ENCODE measurements at regions not wholly inside any gene's neighbourhood (a gene's known extent, or its start where the extent isn't known, plus 50 kb on each side); places are given as distances from the start of the nearest gene placed in this dataset.

DNA sequence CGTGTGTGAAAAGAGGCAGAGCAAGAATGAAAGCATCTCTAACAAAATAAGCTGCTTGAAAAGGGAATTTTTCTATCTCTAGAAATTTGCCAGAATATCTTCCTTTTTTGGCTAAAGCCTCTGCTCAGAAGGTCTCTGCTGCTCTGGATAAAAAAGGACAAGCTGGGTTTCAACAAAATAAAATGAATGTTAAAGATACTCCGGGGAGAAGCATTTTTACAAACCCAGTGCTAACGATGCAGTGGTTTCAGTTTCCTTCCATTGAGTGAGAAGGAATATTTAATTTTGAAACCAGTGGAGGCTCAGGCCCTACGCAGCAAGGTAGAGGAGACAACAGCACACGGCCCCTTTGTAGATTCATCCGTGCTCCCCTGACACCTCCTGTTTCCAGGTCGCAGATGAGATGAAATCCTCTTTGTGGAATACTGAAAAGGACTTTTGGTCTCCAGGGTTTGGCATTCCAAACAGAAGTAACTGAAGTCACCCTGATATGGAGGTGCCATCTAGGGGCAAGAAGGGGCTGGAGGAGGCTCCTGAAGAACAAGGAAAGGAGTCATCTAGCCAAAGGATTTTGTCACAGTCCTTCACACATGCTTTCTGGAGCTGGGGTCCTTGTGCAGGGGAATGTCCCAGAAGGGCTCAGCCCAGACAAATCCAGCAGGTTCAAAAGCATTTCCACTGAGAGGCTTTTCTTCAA, 65.7 kb upstream of the SYT6 start:
- no peak for DNase-seq

DNA sequence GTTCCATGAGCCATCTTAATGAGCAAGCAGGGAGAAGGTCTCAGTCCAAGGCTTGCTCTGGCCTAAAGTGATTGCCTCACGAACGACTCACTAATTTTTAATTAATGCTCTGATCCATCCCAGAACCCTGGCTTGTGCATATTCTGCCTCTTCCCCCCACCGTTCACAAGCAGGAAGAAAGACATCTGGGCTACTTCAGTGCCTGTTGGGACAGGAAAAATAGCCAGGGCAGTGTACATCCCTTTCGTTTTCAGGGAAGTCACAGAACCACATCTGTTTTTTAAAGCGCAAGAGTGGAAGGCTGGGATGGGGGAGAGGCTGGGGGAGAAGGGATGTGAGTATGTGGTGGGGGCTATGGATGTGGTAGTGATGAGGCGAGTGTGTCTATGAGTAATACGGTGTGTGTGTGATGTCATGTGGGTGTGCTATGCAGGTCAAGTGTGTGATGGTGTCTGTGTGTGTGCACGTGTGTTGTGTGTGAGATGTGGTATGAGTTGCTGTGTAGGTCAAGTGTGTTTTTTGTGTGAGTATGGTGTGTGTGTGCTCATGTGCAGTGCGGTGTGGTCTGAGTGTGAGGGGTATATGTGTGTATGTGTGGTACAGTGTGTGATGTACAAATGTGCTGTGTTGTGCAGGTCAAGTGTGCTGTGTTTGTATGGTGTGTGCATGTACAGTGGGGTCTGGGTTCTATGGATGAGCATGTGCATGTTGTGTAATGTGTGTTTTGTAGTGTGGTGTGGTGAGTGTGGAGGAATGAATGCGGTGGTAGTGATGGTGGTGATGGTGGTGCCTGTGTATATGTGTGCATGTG, 64.9 kb upstream of the SYT6 start:
- DNase-seq = no peak

DNA sequence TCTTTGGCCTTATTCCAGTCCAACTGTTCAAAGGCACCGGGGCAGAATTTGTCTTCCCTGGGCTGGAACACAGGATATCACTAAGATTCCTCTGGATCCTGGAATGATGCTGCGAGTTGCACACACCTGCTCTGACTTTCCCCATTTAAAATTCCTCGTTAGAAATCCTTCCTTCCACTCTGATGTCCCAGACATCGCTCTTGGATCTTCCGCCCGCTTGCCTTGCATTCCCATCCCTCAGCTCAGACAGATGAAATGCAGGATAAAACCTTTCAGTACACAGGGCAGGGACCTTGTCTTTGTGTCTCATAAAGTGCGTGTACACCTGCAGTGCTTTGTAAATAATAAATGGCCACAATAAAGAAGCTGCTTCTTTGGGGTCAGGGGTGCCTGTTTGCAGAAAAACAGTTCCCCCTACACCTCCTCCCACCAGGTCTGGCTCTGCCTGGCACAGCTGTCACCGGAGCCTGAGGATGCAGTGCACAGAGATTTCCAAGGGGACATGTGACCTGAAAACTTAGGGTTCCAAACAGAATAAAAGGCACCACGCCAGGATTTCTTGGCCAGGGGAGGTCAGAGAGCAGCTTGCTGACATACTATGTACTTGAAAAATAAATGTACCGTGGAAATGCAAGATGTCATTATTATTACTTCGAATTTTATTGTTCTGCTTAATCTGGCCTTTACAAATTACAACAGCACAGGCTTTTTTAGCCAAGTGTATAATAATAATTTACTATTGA, 62.9 kb upstream of the SYT6 start:
- DNase-seq = no peak

DNA sequence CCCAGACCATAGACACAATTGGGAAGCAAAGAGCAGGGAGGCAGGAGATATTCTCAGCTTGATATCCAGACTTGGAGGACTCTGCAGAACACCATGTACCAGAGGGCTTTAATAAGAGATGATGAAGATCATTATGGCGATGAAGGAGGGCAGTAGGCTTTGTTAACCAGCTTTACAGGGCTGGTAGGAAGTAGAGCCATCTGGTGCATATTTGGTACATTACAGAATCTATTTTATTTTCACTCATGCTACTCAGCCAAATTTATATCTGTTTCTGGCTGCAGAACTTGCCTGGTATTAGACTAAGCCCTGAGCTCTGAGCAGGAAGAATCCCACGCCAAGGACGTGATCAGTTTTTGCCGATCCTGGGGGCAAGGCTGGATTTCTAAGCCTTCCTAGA, 61.8 kb upstream of the SYT6 start:
- no peak for DNase-seq

DNA sequence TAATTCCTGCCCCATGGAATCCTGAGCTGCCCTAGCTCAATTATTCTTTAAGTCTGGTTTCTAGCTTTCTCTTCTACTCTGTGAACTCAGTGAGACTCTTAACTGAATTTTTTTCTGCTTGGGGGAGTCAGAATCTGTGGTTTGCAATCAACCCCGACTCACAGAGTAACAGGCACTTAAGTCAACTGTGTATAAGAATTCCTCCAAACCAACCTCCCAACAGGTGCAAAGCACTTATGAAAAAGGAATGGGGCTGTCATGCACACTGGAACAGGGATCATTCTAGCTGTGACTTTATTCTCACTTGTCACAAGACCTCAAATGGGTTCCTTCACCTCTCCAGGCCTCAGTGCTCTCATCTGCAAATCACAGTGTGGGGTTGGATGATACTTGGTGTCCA, 60.3 kb upstream of the SYT6 start:
- DNase-seq = no peak

DNA sequence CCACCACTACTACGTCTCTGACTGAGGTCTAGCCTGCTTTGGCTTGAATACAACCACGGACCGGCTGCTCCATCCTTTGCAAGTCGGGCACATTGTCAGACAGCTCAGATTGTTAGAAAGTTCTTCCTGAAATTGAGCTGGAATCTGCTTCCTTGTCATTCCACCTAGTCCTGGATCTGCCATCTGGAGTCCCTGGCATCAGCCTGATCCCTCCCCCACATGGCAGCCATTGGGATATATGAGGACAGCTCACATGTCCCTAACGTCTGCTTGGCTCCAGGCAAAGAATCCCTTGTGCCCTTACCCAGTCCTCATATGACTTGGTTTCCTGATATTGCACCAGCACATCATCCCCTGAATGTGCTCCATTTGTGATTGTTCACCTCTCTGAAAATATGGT, 56.3 kb upstream of the SYT6 start:
- no peak for DNase-seq

DNA sequence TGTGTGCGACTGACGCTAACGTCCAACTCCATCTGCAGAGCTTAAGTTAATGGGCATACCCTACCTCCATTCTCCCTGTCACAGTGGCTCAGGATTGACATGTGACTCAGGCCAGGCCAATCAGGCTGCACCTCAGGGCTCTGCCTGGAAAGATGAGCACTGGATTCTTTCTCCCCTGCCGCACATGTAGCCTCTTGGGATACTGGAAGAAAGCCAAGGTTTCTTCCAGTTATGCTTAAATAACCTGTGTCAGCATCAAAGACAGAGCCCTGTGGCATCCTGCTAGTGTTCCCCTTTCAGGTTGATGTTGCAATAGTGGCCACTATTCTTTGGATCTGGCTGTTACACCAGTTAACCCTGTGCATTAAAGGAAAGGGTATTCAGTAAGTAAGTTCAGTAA, 55.0 kb upstream of the SYT6 start:
- DNase-seq = no peak

DNA sequence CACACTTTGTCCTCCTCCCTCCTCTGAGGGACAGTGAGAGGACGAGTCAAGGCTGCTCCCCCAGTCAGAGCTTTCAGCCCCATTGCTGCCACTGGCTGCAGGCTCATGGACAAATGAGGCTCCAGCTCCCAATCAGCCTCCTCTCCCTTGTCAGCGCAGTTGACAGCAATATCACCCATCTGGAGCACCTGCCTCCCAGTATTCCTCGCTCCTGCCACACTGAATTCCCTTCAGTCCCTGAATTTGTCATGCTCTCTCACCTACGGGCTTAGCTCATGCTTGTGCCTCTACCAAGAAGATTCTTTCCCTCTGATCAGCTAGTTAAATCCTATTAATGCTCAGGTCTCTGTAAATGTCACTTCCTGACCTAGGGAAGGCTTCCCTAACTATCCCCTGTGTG, 54.4 kb upstream of the SYT6 start:
- no peak for DNase-seq

DNA sequence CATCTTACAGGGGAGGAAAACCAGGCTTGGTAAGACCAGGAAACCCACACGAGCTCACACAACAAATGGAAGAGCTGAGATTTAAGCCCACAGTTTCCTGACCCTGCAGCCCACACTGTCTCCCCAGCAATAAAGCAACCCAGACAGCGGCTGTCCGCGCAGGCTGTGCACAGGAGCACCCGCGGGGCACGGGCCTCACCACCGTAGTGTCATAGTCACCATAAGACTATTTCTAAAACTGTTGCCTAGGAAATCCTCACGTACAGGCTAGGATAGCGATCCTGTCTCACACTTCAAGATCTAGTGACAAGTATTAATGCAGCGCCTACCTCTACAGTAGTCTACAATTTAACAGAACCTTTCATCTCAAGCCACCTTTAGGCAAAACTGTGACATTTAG, 54.0 kb upstream of the SYT6 start:
- no peak for DNase-seq

DNA sequence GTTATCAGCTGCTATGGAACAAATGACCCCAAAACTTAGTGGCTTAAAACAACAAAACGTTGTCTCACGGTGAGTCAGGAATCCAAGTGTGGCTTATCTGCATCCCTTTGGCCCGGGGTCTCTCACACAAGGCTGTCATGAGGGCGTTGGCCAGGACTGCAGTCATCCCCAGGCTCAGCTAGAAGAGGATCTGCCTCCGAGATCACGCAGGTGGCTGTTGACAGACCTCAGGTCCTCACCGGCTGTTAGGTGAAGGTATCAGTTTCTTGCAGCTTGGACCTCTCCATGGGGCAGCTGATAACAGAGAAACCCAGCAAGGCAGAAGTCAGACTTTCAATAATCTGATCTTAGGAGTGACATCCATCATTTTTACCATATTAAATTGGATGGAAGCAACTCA, 52.7 kb upstream of the SYT6 start:
- no peak for DNase-seq

DNA sequence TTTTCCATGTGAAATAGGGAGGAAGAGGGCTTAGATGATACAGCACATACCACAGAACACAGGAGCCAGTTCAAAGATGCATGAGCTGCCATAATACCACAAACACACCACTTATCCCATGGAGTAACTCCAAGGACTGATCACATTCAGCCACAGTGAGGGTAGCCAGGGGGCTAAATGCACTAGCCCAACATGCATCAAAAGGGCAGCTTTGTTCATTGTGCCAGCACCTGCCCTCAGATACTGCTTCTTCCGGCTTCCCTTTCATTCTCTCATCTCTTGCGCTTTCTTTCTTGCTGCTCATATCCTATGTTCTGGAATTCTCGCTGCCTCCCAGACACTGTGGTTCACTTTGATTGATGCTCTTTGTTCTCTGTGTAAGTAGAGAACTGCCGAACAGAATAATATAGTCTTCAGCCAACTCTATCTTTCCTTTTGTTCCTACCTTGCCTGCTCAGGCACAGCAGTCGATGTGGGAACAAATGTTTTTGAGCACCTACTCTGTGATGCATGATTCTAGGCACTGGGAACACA, 50.0 kb upstream of the SYT6 start:
- no peak for DNase-seq
